HG02610 (cell line): ENCODE measurements at regions not wholly inside any gene's neighbourhood (a gene's known extent, or its start where the extent isn't known, plus 50 kb on each side); places are given as distances from the start of the nearest gene placed in this dataset.
"Not testable (repeated sequence)": the region's sequence is repeated elsewhere in the genome, so short reads cannot be mapped to it uniquely, and the experiment has no call there.

ENCODE experiments used
- ATAC-seq: cut with Tn5 transposase; IDR thresholded peaks from one replicate; pipeline ENCODE4 v1.9.1; 2021; ENCODE audit warnings: mild to moderate bottlenecking, moderate library complexity; ENCODE audit not compliant: unreplicated experiment

DNA sequence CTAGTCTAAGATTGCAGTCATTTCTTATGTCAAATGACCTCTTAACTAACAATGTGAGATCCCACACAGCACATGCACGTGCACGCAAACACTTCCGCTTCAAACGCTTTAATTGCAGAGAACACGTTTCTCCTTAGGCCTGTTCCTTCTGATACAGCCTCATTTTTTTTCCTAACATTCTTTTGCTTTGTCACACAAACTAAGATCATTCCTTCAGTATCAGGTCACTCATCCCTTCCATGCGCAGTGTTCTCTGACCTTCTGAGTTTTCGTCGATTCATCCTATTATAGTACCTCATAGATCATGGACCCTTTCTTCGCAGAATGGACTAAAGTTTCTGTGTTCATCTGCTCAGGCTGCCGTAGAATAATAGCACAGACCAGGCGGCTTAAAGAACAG, 327.1 kb upstream of the CDH19 start:
- ATAC-seq = no peak

DNA sequence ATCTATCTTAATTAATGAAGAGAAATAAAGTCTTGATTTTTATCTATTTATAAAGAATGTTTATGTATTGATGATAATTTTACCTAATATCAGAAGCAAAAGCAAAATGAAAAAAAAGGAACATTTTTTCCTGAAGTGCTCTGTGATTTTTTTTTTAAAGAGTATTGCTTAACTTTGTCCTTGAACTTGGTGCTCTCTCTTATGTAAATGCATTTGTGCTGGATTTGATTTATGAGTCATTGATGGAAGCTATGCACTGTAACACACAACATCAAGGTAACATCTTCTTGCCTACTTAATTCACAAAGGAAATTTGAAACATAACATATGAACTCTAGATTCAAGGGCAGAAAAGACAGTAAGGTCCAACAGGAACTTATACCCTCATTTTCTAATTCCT, 312.9 kb upstream of the CDH19 start:
- no peak for ATAC-seq

DNA sequence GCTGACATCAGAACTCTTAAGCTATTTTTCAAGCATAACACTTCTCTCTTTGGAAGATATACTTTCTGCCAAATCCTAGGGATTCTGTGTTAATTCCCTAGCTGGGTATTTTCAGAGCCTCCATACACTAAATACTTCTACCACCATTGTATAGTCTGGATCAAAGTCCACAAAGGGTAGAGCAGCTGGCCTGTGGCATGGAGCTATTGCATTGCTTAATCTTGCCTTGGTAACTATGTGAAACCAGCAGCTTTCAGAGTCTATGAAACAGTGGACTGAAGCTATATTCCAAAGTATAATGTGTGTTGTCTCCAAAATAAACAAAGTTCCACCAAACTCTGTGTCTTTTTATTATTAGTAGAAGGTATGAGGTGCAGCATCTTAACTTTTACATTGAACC, 296.9 kb upstream of the CDH19 start:
- ATAC-seq = no peak

DNA sequence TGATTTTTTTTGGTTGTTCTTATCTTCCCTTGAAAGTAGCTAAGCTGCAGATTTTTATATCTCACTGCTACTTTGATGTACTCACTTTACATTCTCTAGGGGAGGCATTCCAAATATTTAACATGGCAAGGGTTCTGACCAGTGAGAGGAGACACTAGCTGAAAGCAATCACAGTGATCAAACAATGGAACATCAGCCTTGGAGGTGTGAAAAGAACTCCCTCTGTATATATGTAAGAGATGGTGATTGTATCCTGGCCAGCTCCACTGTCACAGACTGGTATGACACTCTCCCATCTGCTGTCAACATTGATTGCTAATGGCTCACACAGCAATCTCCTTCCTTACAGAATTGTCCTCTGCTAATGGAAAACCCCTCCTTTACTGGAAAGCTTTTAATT, 291.7 kb upstream of the CDH19 start:
- ATAC-seq = no peak

DNA sequence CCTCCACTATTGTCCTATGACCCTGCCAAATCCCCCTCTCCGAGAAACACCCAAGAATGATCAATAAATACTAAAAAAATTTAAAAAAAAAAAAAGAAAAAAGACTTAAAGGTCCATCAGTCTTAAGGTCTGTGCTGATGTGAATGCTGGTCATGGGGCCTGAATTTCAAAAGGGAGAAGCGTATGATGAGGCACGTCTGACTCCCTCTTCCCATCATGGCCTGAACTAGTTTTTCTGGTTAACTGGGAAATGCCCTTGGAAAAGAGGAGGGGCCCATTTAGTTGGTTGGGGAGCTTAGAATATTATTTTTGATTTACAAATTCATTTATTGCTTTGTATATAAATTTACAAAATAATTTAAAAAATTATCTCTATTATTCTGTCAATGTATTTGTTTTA, 291.0 kb upstream of the CDH19 start:
- no peak for ATAC-seq

DNA sequence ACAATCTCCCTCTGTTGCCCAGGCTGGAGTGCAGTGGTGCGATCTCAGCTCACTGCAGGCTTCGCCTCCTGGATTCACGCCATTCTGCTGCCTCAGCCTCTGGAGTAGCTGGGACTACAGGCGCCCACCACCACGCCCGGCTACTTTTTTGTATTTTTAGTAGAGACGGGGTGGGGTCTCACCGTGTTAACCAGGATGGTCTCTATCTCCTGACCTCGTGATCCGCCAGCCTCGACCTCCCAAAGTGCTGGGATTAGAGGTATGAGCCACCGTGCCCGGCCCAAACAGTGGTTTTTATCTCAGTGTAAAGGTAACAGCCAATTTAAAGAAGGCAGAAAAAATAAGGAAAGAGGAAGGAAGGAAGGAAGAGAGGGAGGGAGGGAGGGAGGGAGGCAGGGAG, 288.5 kb upstream of the CDH19 start:
- ATAC-seq = not testable (repeated sequence)

DNA sequence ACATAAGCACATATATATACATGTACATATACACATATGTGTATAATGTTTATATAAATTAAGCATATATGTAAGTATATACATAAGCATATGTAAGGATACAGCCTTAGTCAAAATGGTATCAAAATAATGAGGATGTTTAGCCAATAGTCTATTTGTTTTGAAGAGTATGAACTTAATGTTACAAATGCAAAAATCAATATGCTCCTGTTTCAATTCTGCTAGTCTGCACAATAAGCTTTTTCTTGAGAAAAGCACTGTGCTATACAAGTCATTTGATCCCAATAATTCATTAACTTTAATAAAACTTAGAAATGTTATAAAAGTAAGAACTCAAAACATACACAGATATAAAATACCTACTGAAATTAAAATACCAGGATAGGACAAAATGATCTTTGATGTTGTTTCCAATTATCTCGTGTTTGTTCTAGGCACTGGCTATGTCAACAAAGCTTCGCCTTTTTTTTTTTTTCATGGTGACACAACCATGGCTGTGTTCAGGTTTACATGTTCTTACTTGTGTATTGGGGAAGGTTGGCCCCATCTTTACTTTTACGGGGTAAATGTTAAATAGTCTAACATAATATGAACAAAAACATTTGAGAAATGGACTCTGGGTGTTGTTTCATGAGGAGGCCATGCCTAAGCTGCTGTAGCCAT, 271.1 kb upstream of the CDH19 start:
- ATAC-seq = no peak

DNA sequence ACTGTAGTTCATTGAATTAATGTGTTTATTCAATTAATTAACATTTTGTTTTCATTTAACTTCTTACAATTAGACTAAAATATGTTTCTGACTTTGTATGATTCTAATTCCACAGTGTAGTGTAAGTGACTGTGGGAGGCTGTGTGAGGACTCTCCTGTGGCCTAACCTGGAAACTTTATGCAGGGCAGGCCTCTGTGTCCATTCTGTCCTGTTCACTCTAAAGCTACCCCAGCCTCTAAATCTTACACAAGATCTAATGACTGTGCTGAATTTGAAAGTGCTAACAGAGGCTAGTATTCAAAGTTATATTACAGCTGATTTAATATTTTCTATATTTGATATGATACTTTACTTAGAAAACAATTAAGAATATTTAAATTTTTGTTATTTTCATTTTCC, 270.5 kb upstream of the CDH19 start:
- no peak for ATAC-seq

DNA sequence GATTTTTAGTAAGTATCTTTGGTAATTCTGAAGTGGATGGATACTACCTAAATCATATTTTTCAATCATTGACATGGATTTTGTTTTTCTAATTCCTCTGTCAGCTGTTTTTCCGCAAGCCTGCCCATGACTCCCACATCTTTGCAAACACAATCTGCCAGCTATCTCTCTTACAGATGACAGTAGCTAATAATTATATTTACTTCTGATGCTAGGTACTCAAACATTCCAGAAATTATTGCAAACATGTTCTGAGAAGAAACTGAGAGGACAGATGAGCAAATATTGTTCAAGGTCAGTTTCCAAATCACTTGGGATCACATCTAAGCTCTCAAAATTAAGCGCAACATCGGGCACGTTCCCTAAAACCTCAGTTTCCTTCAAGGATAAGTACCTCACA, 270.0 kb upstream of the CDH19 start:
- ATAC-seq = no peak

DNA sequence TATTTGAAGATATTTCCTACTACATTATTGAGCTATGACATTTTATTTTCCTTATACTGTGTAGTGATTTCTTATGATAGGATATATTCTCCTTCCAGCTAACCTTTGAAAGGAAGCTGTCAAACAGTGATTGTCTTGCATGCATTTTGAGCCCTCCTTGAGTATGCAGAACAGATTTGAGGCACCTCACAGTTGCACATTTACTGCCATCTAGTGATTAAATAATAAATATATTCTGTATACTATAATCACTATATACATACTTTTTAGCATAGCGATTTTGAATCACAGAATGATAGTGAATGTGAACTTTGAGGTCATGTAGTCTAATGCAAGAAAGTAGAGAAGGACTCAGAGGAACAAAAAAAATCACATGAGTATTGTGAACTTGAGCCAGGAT, 268.4 kb upstream of the CDH19 start:
- ATAC-seq = no peak

DNA sequence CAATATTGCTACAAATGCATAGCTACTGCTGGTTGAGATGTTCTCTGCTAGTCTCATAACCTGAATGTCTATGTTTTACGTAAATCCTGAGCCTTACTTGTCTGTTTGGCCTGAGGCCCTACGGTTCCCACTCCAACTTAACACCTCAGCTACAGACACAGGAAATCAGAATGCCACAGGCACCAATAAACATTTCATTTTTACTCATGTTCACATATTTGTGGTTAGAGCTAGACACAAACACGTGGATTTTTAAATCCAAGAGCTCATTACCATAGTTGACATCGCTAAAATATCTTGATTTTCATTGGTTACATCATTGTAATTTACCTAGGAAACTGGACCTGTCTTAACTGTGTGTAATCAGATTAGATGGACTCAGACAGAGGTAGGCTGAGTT, 263.8 kb upstream of the CDH19 start:
- no peak for ATAC-seq

DNA sequence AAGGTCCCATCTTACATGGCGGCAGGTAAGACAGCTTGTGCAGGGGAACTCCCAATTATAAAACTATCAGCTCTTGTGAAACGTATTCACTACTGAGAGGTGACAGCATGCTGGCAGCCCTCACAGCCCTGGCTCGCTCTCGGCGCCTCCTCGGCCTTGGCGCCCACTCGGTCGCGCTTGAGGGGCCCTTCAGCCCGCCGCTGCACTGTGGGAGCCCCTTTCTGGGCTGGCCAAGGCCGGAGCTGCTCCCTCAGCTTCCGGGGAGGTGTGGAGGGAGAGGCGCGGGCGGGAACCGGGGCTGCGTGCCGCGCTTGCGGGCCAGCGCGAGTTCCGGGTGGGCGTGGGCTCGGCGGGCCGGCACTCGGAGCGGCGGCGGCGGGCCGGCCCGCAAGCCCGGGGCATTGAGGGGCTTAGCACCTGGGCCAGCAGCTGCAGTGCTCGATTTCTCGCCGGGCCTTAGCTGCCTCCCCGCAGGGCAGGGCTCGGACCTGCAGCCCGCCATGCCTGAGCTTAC, 262.6 kb upstream of the CDH19 start:
- not testable (repeated sequence) for ATAC-seq

DNA sequence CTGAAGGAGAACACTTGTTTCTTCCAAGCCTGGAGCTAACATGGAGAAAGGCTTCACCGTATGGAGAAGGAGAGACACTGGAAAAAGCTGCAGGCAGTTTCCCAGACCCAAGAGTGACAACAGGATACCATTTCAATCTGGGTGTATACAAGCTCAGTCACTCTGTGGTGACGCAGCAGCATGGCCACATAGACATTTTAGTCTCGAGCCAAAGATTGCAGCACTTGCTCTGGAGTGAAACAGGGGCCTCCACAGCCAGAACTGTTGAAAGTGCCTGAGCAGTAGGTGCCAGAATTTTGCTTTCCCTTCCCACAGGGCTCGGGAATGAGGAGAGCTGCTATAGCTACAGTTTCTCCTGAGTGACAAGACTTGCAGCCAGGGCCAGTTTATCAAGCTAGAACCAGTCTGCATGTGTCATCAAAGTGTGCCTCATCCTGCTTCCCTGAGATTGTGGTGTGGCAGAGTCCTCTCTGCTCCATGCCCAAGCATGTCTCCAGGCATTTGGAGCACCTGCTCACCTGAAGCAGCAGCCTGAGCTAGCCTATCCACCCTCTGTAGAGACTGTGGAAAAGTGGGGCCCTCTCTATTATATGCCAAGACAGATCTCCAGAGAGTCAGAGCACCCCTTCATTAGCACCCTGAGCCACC, 234.6 kb upstream of the CDH19 start:
- ATAC-seq = no peak

DNA sequence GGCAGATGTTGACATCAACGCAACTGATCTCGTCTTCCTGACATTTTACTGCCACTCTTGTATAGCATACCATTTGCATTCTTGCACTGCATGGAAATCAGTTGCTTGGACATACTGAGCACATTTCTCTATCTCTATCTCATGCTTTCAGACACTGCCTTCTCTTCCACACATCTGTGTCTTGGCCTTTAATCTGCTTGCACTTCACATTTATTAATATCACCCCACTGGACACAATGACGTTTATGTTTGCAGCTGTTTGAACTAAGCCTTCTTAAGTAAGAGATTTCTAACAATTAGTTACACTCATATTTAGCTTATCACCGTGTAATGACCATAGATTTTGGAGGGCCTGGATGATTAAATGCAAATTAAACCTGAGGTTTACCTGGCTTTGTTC, 229.8 kb upstream of the CDH19 start:
- ATAC-seq = no peak

DNA sequence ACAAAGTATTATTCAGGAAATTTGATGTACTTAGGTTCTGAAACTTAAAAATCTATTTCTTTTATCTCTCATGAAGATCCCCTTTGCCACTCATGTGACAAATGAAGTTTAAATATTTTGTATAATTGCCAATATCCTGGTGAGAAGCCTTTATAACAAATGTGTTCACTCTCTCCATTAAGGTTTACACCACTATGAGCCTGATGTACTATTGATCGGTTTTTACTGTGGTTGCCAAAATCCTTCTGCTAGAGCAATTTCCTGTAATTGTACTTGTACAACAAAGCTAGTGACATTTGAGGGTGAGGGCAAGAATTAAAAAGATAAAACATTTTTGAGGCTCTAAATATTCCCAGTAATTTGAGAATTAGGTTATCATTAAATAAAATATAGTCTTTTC, 222.3 kb upstream of the CDH19 start:
- no peak for ATAC-seq

DNA sequence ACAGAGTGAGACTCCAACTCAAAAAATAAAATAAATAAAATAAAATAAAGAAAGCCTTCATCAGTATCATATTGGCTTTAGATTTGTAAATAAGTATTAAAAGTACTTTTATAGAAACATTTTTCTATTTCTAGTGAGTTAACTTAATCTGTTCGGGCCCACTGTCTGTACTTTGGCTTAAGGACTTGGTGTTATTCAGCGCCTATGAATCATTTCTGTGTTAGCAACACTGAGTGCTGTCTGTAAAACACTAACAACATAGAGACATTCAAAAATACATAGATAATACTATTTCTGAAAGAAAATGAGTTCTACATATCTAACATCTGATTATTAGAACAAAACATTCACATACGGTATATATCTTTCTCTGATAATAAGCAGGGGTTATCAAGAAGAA, 221.5 kb upstream of the CDH19 start:
- no peak for ATAC-seq

DNA sequence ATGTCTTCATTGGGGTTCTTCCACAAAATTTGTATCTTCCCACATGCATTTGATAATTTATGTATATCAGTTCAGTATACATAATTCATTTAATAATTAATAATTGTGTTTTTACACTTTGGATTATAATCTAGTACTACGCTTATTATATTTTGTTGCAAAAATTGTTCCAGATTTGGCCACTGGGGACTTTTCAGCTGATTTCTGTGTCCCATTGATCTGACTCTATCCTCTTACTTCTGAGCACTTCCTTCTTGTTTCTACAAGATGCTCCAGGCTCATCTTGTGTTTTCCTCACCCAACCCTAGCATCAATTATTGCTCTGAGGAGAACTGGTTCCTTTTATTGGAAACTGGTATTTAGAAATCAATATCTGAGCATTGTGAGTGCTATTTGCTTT, 215.3 kb upstream of the CDH19 start:
- no peak for ATAC-seq

DNA sequence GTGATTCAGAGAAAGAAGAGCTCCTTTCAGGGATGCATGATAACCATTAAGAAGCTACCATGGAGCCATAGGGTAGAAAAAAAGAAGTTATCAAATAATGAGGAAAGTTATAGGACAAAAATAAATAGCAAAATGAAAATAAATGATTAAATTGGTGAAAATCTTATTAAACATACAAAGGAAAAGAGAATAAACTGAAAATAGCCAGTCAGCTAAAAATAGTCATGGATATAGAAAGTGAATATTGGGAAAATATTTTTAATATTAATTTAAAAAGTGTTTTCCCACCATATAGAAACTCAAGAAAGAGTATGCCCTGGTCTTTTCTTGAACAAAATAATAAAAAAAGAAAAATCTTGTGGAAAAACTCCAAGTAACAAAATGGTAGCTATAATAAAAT, 209.2 kb upstream of the CDH19 start:
- ATAC-seq = no peak

DNA sequence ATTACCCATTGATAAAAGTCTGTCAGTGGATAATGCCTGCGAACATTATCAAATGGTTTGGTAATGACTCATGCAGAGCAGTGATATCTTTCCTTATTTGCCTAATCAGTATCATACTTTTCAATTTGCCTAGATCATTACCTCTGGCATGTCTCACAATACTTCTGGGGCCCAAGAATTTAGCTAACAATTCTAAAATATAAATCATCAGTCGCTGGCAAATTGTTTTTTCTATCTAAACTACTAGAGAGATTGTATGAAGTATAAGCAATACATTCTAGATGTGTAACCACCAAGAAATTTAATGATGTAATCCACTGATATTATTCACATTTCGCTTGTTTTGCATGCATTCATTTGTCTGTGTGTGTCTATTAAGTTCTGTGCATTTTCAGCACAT, 191.2 kb upstream of the CDH19 start:
- ATAC-seq = no peak

DNA sequence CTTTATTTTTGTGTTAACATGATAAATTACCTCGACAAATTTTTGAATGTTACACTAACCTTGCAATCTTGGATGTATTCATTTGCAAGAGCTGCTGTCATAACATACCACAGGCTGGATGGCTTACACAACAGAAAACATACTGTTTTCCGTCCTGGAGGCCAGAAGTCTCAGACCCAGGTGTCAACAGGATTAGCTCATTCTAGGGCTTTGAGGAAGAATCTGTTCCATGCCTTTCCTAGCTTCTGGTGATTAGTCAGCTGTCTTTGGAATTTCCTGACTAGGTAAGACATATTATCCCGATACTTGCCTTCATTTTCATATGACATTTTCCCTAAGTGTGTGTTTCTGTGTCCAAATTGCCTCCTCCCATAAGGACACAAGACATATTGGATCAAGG, 188.6 kb upstream of the CDH19 start:
- no peak for ATAC-seq

DNA sequence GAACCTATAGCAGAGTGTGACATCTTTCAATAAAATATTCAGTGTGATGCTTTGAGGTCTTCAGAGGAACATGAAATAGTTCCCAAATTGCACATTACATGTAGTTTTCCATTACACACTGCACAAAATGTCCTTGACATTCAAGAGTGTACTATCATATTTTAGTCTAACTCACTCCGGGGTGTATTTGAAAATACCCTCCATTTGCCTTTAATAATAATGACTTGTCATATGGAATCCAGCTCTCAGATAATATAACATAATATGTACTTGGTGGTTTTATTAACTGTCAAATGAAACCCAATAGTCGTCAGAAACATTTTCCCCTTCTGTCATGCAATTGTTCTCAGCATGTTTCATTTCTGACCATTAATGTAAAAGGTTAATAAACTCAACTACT, 176.7 kb upstream of the CDH19 start:
- no peak for ATAC-seq

DNA sequence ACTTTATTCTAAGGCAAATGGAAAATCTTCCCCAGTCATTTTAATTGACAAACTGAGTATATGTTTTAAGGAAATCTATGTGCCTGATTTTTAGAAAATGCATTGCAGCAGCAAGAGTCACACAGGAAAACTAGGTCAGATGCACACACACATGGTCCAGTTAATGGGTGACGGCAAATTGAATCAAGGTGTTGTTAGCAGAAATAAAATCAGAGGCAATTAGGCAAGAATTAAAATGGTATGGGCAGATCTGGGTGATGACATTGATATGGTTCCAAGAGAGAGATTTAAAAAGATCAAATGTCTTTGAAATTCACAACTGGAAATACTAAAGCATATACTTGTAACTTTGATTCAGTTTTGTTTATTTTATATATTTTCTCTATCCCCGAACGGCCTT, 174.2 kb upstream of the CDH19 start:
- ATAC-seq = no peak

DNA sequence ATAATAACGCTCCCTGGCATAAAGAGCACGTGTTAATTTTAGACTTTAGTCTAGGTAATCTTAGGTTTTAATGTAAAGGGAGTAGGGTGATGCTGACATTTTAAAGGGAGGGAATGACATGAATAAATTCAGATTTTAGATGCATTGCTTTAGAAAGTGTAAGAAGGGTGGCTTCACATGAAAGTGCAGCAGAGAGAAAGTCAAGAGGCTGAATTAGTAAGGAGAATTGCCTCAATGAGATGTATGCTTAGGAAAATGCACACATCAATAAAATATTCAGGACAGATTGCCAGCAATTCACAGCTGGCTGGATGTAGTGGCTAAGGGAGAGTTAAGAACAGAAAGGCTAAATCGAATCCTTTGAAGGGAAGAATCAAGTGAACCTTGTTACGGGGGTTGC, 165.5 kb upstream of the CDH19 start:
- ATAC-seq = no peak
